H9 (cell line): ENCODE measurements at regions not wholly inside any gene's neighbourhood (a gene's known extent, or its start where the extent isn't known, plus 50 kb on each side); places are given as distances from the start of the nearest gene placed in this dataset.

Experiments
- DNase-seq: peaks from one replicate; pipeline ENCODE4 v3.0.0-alpha.2; 2017
- H2AFZ ChIP-seq: one replicate; pipeline ENCODE4 v1.6.1; 2013; ENCODE audit warnings: mild to moderate bottlenecking, low read length, control low read depth, moderate library complexity
- H2AK5ac ChIP-seq: 2 replicates; pipeline ENCODE4 v1.6.1; 2013; ENCODE audit warnings: low read length, control low read depth, mixed read lengths; ENCODE audit not compliant: insufficient read length
- H2BK120ac ChIP-seq: one replicate; pipeline ENCODE4 v1.6.1; 2013; ENCODE audit warnings: low read depth, mild to moderate bottlenecking, low read length, control low read depth, inconsistent platforms; ENCODE audit not compliant: poor library complexity, severe bottlenecking
- H2BK12ac ChIP-seq: 2 replicates; pipeline ENCODE4 v1.6.1; 2013; ENCODE audit warnings: low read length, control low read depth, mixed read lengths, low read depth; ENCODE audit not compliant: insufficient read length
- H2BK15ac ChIP-seq: 2 replicates; pipeline ENCODE4 v1.6.1; 2013; ENCODE audit warnings: low read depth, low read length, control low read depth
- H2BK20ac ChIP-seq: one replicate; pipeline ENCODE4 v1.6.1; 2013; ENCODE audit warnings: low read depth, mild to moderate bottlenecking, low read length, control low read depth, inconsistent platforms; ENCODE audit not compliant: poor library complexity, severe bottlenecking
- H2BK5ac ChIP-seq: 2 replicates; pipeline ENCODE4 v1.6.1; 2013; ENCODE audit warnings: low read length, control low read depth, mixed read lengths; ENCODE audit not compliant: insufficient read length
- H3K14ac ChIP-seq: 2 replicates; pipeline ENCODE4 v1.6.1; 2013; ENCODE audit warnings: low read length, control low read depth; ENCODE audit not compliant: insufficient read depth
- H3K18ac ChIP-seq: 2 replicates; pipeline ENCODE4 v1.6.1; 2013; ENCODE audit warnings: low read depth, mild to moderate bottlenecking, mixed read lengths, low read length, control low read depth; ENCODE audit not compliant: insufficient read length
- H3K23ac ChIP-seq: 2 replicates; pipeline ENCODE4 v1.6.1; 2013; ENCODE audit warnings: low read length, control low read depth, mixed read lengths, low read depth; ENCODE audit not compliant: insufficient read length
- H3K23me2 ChIP-seq: 2 replicates; pipeline ENCODE4 v1.6.1; 2013; ENCODE audit warnings: low read depth, mild to moderate bottlenecking, mixed read lengths, low read length, control low read depth; ENCODE audit not compliant: insufficient read length, poor library complexity, severe bottlenecking
- H3K27ac ChIP-seq: 2 replicates; pipeline ENCODE4 v1.5.1; 2013; ENCODE audit warnings: low read length, control low read depth, mixed read lengths, low read depth; ENCODE audit not compliant: insufficient read length
- H3K27me3 ChIP-seq: 2 replicates; pipeline ENCODE4 v1.6.1; 2013; ENCODE audit warnings: low read length, control low read depth, inconsistent platforms; ENCODE audit not compliant: insufficient read depth
- H3K4ac ChIP-seq: 2 replicates; pipeline ENCODE4 v1.6.1; 2013; ENCODE audit warnings: low read depth, mild to moderate bottlenecking, control low read depth, inconsistent platforms, low read length, moderate library complexity
- H3K4me1 ChIP-seq: 2 replicates; pipeline ENCODE4 v1.6.1; 2013; ENCODE audit warnings: low read length, control low read depth, inconsistent platforms; ENCODE audit not compliant: insufficient read depth
- H3K4me2 ChIP-seq: 2 replicates; pipeline ENCODE4 v1.6.1; 2013; ENCODE audit warnings: low read length, control low read depth, mixed read lengths; ENCODE audit not compliant: insufficient read length, insufficient read depth
- H3K56ac ChIP-seq: 2 replicates; pipeline ENCODE4 v1.6.1; 2013; ENCODE audit warnings: low read depth, mild to moderate bottlenecking, mixed read lengths, low read length, control low read depth; ENCODE audit not compliant: insufficient read length
- H3K79me1 ChIP-seq: 2 replicates; pipeline ENCODE4 v1.6.1; 2013; ENCODE audit warnings: low read depth, mild to moderate bottlenecking, moderate library complexity, low read length, control low read depth, inconsistent platforms; ENCODE audit not compliant: insufficient read depth, poor library complexity, severe bottlenecking
- H3K79me2 ChIP-seq: 2 replicates; pipeline ENCODE4 v1.6.1; 2013; ENCODE audit warnings: low read length, control low read depth, inconsistent platforms; ENCODE audit not compliant: insufficient read depth
- H3K9ac ChIP-seq: 2 replicates; pipeline ENCODE4 v1.6.1; 2013; ENCODE audit warnings: low read length, control low read depth, mixed read lengths; ENCODE audit not compliant: insufficient read length; ENCODE audit errors: extremely low read depth
- H3K9me3 ChIP-seq: one replicate; pipeline ENCODE4 v1.6.1; 2013; ENCODE audit warnings: low read depth, low read length, inconsistent platforms; ENCODE audit not compliant: control insufficient read depth
- H3T11ph ChIP-seq: one replicate; pipeline ENCODE4 v1.6.1; 2013; ENCODE audit warnings: mild to moderate bottlenecking, low read length, control low read depth, inconsistent platforms
- H4K20me1 ChIP-seq: one replicate; pipeline ENCODE4 v1.6.1; 2013; ENCODE audit not compliant: control insufficient read depth, insufficient read length, insufficient read depth
- H4K5ac ChIP-seq: 2 replicates; pipeline ENCODE4 v1.6.1; 2013; ENCODE audit warnings: low read depth, mild to moderate bottlenecking, mixed read lengths, low read length, control low read depth; ENCODE audit not compliant: insufficient read length
- H4K8ac ChIP-seq: replicated peaks from 2 replicates; pipeline ENCODE4 v1.6.1; 2013; ENCODE audit warnings: low read length, control low read depth, mixed read lengths, low read depth; ENCODE audit not compliant: insufficient read length
- H4K91ac ChIP-seq: 2 replicates; pipeline ENCODE4 v1.6.1; 2013; ENCODE audit warnings: low read depth, mild to moderate bottlenecking, moderate library complexity, mixed read lengths, low read length, control low read depth; ENCODE audit not compliant: insufficient read length
- H3K27ac Mint-ChIP-seq, 3 experiments: 2 replicates in 2 of 3; 3 replicates in 1 of 3; pipeline ENCODE4 v1.8.0; 2020 to 2021; ENCODE audit warnings: mixed read lengths in 3 of 3, mild to moderate bottlenecking in 1 of 3, moderate library complexity in 1 of 3
- H3K27me3 Mint-ChIP-seq: 2 replicates; pipeline ENCODE4 v1.8.0; 2021; ENCODE audit warnings: low read depth, mild to moderate bottlenecking, moderate library complexity, mixed read lengths
- H3K36me3 Mint-ChIP-seq, 3 experiments: 2 replicates in 2 of 3; 3 replicates in 1 of 3; pipeline ENCODE4 v1.8.0; 2020 to 2021; ENCODE audit warnings: low read depth in 3 of 3, mixed read lengths in 3 of 3; ENCODE audit not compliant: insufficient read depth in 1 of 3
- H3K4me1 Mint-ChIP-seq, 2 experiments: 2 replicates each; pipeline ENCODE4 v1.8.0; 2020; ENCODE audit warnings: mixed read lengths in 2 of 2
- H3K4me3 Mint-ChIP-seq, 2 experiments: 2 replicates in 1 of 2; 3 replicates in 1 of 2; pipeline ENCODE4 v1.8.0; 2020 to 2021; ENCODE audit warnings: mild to moderate bottlenecking in 2 of 2, mixed read lengths in 2 of 2, moderate library complexity in 1 of 2
- H3K9me3 Mint-ChIP-seq, 2 experiments: 2 replicates in 1 of 2; 3 replicates in 1 of 2; pipeline ENCODE4 v1.8.0; 2020; ENCODE audit warnings: mild to moderate bottlenecking in 2 of 2, mixed read lengths in 2 of 2, moderate library complexity in 1 of 2
- CTCF ChIP-seq: fragments of 200-600 bp; sonication (generic); conservative IDR thresholded peaks from 3 replicates; pipeline ENCODE4 v1.8.0; 2021; ENCODE audit warnings: antibody characterized with exemption, mild to moderate bottlenecking
- WGBS: extraction: QIAGEN DNeasy Blood & Tissue Kit; methylation state at CpG from one replicate; pipeline ENCODE4 v1.1.7; 2013; ENCODE audit warnings: missing lambda C conversion rate, low lambda C conversion rate, mixed read lengths; ENCODE audit not compliant: insufficient read length; ENCODE audit errors: extremely low coverage; 5-methylcytosine and 5-hydroxymethylcytosine counted together

GRCh38 chr20:48295445-48295903, 510.2 kb upstream of the SULF2 start:
- Histone ChIP-seq H3K9ac (no peak overlapping the region), H3K4me2 (no peak overlapping the region), H3K27ac (peak overlapping the region; percentile 63), H2BK120ac (no peak overlapping the region), H4K91ac (no peak overlapping the region), H3K23me2 (no peaks in the 10 kb centered on the region), H3K4ac (no peak overlapping the region), H4K5ac (peak overlapping the region; percentile 34), H4K8ac (no peak overlapping the region), H4K20me1 (no peaks in the 10 kb centered on the region), H2BK12ac (no peak overlapping the region), H3K4me1 (peaks cover 8% of the 10 kb centered on the region; the same call in 1 of the 2 replicates), H2AFZ (no peak overlapping the region), H3K79me1 (no peaks in the 10 kb centered on the region), H2BK15ac (no peak overlapping the region), H3K14ac (no peak overlapping the region), H2BK5ac (no peak overlapping the region), H3K56ac (no peak overlapping the region), H3K23ac (no peak overlapping the region), H2AK5ac (no peak overlapping the region), H3K27me3 (no peaks in the 10 kb centered on the region), H2BK20ac (no peak overlapping the region), H3T11ph (no peak overlapping the region), H3K18ac (no peak overlapping the region), H3K9me3 (no peaks in the 10 kb centered on the region), H3K79me2 (no peaks in the 10 kb centered on the region)
- peaks cover 0 to 9% (median 0%) of the 10 kb centered on the region in 3 experiments; a peak in 3 of 7 replicates for H3K36me3 Mint-ChIP-seq
- H3K4me1 Mint-ChIP-seq, result peaks cover 59 to 72% of the 10 kb centered on the region in 2 experiments
- no peak overlapping the region for H3K4me3 Mint-ChIP-seq
- peaks cover 2% of the 10 kb centered on the region; the same call in 1 of the 2 replicates for H3K27me3 Mint-ChIP-seq
- H3K27ac Mint-ChIP-seq, result peak overlapping the region in 2 of 3 experiments; percentile 40 to 54; a peak in 5 of 7 replicates
- peak; percentile 66; the same call in 2 of the 3 replicates for TF ChIP-seq CTCF
- no CpG with 5 or more reads among the region's 5 CpGs for WGBS
- no peaks in the 10 kb centered on the region; a peak in 2 of 5 replicates for H3K9me3 Mint-ChIP-seq
- DNase-seq, result peak; percentile 77
